TTC549 (cell line): ENCODE measurements at regions not wholly inside any gene's neighbourhood (a gene's known extent, or its start where the extent isn't known, plus 50 kb on each side); places are given as distances from the start of the nearest gene placed in this dataset.

Experiments
- FAIRE-seq: peaks from 2 replicates; lab custom pipeline; 2012; peaks lifted over from hg19 to GRCh38; lab: Jason Lieb, UNC

DNA sequence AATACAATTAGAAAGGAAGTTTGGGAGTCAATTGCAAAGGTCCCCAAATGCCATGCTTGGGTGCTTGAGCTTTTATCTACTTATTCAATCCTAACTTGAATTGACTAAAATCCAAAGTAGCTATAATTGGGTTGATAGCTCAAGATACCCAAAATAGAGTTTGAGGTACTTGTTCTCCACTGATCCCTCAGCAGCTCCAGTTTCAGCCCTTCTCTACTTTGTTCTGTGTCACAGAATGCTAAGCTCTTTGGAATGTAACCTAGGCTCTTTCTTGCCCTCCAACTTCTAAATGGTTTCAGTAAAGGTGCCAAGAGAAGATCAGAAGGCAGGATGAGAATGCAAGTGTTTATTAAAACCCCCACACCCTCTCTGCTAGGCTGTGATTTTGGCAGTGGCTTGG lies 251.4 kb upstream of the CLEC14A start:
- no peak for FAIRE-seq

- no peak for FAIRE-seq
Measured at GRCh38 chr14:38505973-38506249, 250.0 kb upstream of the CLEC14A start.

- FAIRE-seq = no peak
Measured at GRCh38 chr14:38505221-38505972, 249.5 kb upstream of the CLEC14A start.

DNA sequence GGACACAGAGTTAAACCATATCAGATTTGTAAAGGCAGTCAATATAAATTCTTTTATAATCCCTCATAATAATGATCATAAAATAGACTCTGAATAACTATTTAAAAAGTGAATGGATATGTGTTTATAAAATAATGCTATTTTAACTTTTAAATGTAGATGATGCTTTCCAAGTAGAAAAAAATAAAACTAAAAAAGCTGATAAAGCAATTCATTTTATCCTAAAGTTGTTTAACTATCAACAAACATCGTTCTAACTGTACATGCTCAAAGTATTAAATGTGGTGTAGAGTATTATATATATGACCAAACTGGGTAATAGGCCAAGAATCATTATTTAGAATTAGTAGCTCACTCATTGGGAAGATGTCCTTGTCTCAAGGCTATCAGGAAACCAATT lies 248.3 kb upstream of the CLEC14A start:
- no peak for FAIRE-seq

DNA sequence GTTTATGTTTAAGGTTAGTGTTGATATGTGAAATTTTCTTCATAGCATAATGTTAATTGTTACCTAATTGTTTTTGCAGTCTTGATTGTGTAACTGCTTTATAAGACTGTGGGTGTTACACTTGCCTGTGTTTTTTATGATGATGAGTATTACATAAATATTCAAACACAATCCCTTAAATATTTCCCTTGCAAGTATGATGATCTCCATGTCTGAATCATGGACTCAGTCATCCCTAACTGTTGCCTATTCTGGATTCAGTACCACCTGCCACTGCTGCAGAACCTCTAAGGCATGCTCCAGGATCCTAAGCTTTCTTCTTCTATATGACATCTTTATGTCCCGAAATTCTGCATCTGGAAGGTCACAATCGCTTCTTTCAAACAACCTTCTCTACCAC lies 246.3 kb upstream of the CLEC14A start:
- FAIRE-seq = no peak

DNA sequence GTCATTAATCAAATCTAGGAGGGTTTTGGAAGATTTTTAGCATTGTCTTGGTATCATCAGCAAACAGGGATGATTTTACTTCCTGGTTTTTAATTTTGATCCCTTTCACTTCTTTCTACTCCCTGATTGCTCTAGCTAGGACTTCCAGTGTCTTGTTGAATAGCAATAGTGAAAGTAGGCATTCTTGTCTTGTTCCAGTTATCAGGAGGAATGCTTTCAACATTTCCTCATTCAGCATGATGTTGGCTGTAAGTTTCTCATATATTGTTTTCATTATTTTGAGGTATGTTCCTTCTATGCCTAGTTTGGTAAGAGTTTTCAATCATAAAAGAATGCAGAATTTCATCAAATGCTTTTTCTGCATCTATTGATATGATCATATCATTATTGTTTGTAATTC lies 244.2 kb upstream of the CLEC14A start:
- FAIRE-seq = no peak

DNA sequence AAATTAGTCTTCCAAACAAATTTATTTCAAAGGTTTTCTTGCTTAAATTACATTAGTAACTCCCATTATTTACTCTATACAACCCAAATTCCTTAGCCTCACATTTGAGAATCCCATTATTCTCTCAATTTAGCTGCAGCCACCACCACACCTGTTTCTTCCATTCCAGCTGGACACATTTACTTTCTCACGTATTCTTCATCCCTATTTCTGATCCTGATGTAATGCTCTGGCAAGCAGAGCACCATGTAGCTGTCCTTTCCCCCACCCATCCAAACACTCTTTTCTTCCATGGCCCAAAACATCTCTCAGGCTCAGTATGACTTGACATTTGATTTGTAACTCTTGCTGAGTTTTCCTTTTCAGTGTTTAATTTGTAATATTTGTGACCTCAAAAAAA lies 240.2 kb upstream of the CLEC14A start:
- FAIRE-seq = no peak

DNA sequence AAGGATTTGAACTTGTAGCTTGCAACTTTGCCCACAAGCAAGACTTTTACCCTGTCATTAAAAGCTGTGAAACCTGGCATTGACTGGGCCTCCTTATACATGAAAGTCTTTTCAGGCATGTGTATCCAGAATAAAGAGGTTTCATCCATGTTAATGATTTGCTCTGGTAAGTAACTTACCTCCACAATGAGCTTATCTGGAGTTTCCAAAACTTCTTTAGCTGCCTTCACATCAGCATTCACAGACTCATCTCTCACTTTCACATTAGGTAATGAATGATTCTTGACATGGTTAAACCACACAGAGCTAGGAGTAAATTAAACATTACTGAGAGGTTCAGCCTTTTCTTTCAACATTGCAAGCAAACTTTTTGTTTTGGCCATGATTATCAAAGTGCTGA lies 234.4 kb upstream of the CLEC14A start:
- no peak for FAIRE-seq

DNA sequence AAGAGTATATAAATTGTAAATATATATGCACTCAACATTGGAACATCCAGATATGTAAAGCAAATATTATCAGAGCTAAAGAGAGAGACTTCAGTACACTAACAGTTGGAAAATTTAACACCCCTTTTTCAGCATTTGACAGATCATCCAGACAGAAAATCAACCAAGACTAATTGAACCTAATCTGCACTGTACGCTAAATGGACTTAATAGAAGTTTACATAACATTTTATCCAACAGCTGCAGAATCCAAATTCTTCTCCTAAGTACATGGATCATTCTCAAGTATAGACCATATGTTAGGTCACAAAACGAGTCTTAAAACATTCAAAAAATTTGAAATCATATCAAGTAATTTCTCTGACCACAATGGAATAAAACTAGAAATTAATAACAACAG lies 229.1 kb upstream of the CLEC14A start:
- no peak for FAIRE-seq

DNA sequence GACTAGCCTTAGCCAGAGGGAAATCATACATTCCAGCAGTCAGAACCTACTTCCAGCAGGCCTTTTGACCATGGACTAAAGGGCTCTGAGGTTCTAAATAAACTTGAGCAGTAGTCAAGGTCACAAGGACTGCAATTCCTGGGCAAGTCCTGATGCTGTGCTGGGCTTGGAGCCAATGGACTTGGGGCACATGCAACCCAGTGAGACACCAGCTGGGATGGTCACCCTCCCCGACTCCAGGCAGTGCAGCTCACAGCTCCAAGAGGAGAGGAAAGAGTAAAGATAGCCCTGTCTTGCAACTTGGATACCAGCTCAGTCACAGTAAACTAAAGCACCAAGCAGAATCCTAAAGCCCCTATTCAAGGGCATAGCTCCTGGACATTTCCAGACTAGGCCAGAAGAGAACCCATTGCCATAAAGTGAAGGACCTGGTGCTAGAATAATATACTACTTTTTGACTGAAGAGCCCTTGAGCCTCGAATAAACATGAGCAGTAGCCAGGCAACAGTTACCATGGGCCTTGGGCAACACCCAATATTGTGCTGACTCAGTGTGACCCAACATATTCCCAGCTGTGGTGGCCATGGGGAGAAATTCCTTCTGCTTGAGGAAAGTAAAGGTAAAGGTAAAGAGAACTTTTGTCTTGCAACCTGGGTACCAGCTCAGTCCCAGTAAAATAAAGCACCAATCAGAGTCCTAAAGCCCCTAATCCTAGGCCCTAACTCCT lies 226.2 kb upstream of the CLEC14A start:
- no peak for FAIRE-seq

- no peak for FAIRE-seq
Measured at GRCh38 chr14:38469156-38469555, 213.3 kb upstream of the CLEC14A start.

DNA sequence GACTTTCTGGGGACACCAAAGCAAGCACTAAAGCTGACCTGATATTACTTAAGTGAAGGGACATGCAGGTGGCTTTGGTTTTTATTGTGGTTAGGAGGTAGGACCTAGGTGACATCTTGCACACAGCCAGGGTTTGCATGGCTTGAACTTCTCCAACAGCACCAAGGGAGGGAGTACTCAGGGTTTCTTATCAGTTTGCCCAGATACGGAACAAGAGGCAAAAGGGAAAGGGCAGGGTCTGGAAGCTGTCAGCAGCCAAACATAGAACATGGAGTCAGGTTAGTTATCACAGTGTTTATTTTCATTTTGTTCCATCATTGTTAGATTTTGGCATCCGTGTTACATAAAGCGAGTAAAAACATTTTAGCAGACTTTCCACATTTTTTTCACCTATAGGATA lies 186.3 kb upstream of the CLEC14A start:
- FAIRE-seq = no peak

DNA sequence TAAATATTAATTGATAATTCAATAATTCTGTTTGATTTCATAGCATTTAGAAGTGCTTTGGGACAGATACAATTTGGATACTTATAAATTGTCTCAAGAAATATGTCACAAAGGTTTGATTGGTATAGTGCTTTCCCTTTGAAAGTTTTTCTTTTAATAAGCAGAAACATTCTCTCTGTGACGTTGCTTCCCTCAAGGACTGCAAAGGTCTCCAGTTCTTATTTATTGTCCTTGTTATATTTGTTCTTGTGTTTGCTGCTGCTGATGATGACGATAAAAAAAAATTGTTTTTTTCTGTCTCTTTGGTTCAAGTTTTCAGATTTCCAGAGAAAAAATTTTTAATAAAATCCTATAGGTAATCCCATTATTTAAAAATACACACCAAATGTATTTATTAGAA lies 176.3 kb upstream of the CLEC14A start:
- no peak for FAIRE-seq

DNA sequence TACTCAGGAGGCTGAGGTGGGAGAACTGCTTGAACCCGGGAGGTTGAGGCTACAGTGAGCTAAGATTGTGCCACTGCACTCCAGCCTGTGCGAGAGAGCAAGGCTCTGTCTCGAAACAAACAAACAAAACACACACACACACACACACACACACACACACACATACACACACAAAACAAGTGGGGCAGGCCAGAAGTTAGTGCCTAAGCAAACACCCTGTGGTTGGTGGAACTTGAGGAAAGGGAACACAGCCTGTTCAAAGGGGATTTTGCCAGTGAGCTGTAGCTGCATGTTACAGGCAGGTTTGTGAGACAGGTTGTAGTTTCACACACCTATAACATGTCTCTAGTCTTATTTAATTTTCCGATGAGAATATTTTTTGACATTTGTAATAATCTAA lies 175.3 kb upstream of the CLEC14A start:
- no peak for FAIRE-seq

- FAIRE-seq = no peak
Measured at GRCh38 chr14:38430522-38430921, 174.6 kb upstream of the CLEC14A start.

DNA sequence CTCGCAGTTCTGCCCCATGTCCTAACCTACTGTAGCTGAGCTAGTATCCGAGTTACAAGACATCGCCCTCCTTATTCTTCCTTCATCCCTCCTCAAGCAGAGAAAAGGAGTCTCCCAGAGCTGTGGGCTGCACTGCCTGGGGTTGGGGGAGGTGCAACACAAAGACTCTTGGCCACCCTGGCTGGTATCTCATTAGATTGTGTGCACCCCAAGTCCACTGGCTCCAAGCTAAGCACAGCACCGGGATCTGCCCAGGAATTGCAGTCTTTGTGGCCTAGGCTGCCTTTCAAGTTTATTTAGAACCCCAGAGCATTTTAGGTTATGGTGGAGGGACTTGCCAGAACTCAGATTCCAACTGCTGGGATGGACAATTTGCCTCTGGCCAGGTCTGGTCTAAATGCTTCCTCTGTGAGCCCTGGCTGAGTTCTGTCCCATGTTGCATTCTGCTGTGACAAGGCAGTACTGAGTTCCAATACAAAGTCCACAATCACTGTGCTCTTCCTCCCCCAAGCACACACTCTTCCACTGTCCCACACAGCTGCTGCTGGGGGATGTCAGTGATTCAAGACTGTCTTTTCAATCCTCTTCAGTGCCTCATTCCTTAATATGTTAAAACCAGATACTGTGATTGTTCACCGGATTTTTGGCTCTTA lies 169.6 kb upstream of the CLEC14A start:
- no peak for FAIRE-seq

- no peak for FAIRE-seq
Measured at GRCh38 chr14:38420048-38420447, 164.2 kb upstream of the CLEC14A start.

DNA sequence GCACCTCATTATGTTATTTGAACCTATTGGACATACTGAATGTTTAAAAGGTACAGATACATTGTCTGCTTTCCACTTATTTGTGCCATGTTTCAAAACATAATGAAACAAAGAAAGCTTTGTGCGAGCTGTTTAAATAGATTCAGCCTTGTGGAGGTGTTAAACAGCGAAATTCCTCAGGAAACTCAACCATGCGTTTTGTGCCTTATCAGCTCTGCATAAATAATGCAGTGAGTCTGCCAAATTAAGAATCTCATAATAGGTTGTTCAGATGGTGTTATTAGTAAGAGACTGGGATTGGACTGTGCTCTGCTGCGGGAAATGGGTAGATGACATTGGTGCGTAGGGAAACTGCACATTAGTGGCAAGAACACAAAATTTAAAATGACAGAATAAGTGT lies 163.7 kb upstream of the CLEC14A start:
- no peak for FAIRE-seq

- no peak for FAIRE-seq
Measured at GRCh38 chr14:38412654-38413053, 156.8 kb upstream of the CLEC14A start.

GRCh38 chr14:38410442-38410841 lies 154.5 kb upstream of the CLEC14A start:
- FAIRE-seq = no peak

DNA sequence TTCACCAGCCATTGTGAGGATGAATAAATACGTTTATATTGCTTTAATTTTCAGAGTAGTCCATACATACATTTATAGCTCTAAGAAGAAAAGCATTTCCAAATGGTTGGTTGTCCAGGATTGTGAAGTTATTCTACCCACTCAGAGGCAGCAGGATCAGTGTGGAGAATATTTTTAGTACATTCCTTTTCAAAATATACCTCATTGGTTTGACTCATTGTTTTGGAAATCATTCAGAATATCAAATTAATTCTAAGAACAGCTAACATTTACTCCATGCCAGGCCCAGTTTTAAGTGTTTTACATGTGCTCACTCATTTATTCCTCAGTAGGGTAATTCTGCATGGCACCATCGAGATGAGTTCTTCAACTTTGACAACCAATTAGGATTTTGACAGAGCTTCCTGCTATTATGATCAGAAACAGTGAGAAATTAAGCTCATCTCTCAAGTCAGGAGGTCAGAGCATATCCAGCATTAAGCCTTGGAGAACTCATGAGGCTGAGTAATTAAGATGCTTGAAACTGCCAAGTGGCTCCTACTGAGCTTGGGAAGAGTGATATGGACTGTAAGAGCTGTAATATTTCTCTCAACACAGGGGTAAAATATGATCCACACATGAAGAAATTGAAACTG lies 153.3 kb upstream of the CLEC14A start:
- FAIRE-seq = no peak

- no peak for FAIRE-seq
Measured at GRCh38 chr14:38405851-38406635, 150.2 kb upstream of the CLEC14A start.

GRCh38 chr14:38404616-38405015 lies 148.7 kb upstream of the CLEC14A start:
- FAIRE-seq = no peak
